SU-DHL-6 (cell line): ENCODE measurements at regions not wholly inside any gene's neighbourhood (a gene's known extent, or its start where the extent isn't known, plus 50 kb on each side); places are given as distances from the start of the nearest gene placed in this dataset.

Source experiments
- H2AFZ ChIP-seq: fragments of 200-600 bp; sonication (generic); 2 replicates; pipeline ENCODE4 v1.6.1; 2014; ENCODE audit warnings: low read depth, mild to moderate bottlenecking, moderate library complexity, mixed read lengths, antibody characterized with exemption, low read length; ENCODE audit not compliant: severe bottlenecking
- H3F3A ChIP-seq: fragments of 200-600 bp; shearing (Covaris generic); 2 replicates; pipeline ENCODE4 v1.6.0; 2016; ENCODE audit warnings: antibody characterized with exemption, mild to moderate bottlenecking; ENCODE audit not compliant: insufficient read depth
- H3K27ac ChIP-seq: fragments of 200-600 bp; sonication (generic); 2 replicates; pipeline ENCODE4 v1.5.1; 2016; ENCODE audit warnings: low read depth, mild to moderate bottlenecking, low read length, moderate library complexity, mixed read lengths
- H3K27me3 ChIP-seq: fragments of 200-600 bp; sonication (generic), shearing (Covaris generic); 2 replicates; pipeline ENCODE4 v1.6.0; 2014; ENCODE audit warnings: mild to moderate bottlenecking, low read length
- H3K36me3 ChIP-seq: fragments of 200-600 bp; sonication (generic); 2 replicates; pipeline ENCODE4 v1.6.1; 2014; ENCODE audit warnings: mild to moderate bottlenecking, low read length, mixed read lengths
- H3K4me2 ChIP-seq: fragments of 300-600, 200-600 bp; shearing (Covaris generic), sonication (generic); 2 replicates; pipeline ENCODE4 v1.6.0; 2014; ENCODE audit warnings: low read length, low read depth, mild to moderate bottlenecking; ENCODE audit not compliant: poor library complexity, severe bottlenecking
- H3K4me3 ChIP-seq: fragments of 200-600 bp; sonication (generic); 2 replicates; pipeline ENCODE4 v1.5.1; 2014; ENCODE audit warnings: antibody characterized with exemption, low read length, mild to moderate bottlenecking, mixed read lengths; ENCODE audit not compliant: insufficient read depth, poor library complexity, severe bottlenecking
- H3K79me2 ChIP-seq: fragments of 200-600 bp; sonication (generic); 2 replicates; pipeline ENCODE4 v1.6.1; 2014; ENCODE audit warnings: mild to moderate bottlenecking, low read length, moderate library complexity; ENCODE audit not compliant: insufficient read depth
- H3K9ac ChIP-seq: fragments of 200-600 bp; sonication (generic); 2 replicates; pipeline ENCODE4 v1.7.0; 2014; ENCODE audit warnings: mild to moderate bottlenecking, low read length
- H3K9me2 ChIP-seq: fragments of 200-600 bp; sonication (generic); replicated peaks from 2 replicates; pipeline ENCODE4 v1.6.1; 2014; ENCODE audit warnings: low read length; ENCODE audit not compliant: insufficient read depth
- H3K9me3 ChIP-seq: fragments of 200-600 bp; sonication (generic); 2 replicates; pipeline ENCODE4 v1.6.1; 2014; ENCODE audit warnings: low read length, mixed read lengths; ENCODE audit not compliant: insufficient read depth
- H4K20me1 ChIP-seq: fragments of 200-600 bp; sonication (generic); 2 replicates; pipeline ENCODE4 v1.6.1; 2014; ENCODE audit warnings: low read depth, mild to moderate bottlenecking, antibody characterized with exemption, low read length, moderate library complexity, mixed read lengths
- EZH2phosphoT487 ChIP-seq: fragments of 200-600 bp; sonication (generic), shearing (Covaris generic); conservative IDR thresholded peaks from 2 replicates; pipeline ENCODE4 v1.6.1; 2018; ENCODE audit warnings: mild to moderate bottlenecking, antibody characterized with exemption, low read length, moderate library complexity, mixed read lengths
- TF ChIP-seq, protein P1 (sequence below): fragments of 200-600 bp; sonication (generic); IDR thresholded peaks from one replicate; pipeline ENCODE4 v1.5.1; 2017; ENCODE audit warnings: antibody characterized with exemption, mild to moderate bottlenecking, low read length, moderate library complexity; ENCODE audit not compliant: insufficient read depth, poor library complexity, severe bottlenecking

- H3K4me2 ChIP-seq = no peak overlapping the region
- no peak overlapping the region for H3K27ac ChIP-seq
- no peaks in the 10 kb centered on the region for H3K27me3 ChIP-seq
- no peaks in the 10 kb centered on the region for H4K20me1 ChIP-seq
- no peaks in the 10 kb centered on the region for H3K9me3 ChIP-seq
- H3K9me2 ChIP-seq = no peaks in the 10 kb centered on the region; the same call in 1 of the 2 replicates
- H3F3A ChIP-seq = no peaks in the 10 kb centered on the region
- no peak overlapping the region for H3K4me3 ChIP-seq
- TF ChIP-seq, protein P1, sequence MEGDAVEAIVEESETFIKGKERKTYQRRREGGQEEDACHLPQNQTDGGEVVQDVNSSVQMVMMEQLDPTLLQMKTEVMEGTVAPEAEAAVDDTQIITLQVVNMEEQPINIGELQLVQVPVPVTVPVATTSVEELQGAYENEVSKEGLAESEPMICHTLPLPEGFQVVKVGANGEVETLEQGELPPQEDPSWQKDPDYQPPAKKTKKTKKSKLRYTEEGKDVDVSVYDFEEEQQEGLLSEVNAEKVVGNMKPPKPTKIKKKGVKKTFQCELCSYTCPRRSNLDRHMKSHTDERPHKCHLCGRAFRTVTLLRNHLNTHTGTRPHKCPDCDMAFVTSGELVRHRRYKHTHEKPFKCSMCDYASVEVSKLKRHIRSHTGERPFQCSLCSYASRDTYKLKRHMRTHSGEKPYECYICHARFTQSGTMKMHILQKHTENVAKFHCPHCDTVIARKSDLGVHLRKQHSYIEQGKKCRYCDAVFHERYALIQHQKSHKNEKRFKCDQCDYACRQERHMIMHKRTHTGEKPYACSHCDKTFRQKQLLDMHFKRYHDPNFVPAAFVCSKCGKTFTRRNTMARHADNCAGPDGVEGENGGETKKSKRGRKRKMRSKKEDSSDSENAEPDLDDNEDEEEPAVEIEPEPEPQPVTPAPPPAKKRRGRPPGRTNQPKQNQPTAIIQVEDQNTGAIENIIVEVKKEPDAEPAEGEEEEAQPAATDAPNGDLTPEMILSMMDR = no peak
- no peak for TF ChIP-seq EZH2phosphoT487
- H2AFZ ChIP-seq = no peak overlapping the region
- H3K36me3 ChIP-seq = no peaks in the 10 kb centered on the region
- H3K9ac ChIP-seq = no peak overlapping the region
- H3K79me2 ChIP-seq = no peaks in the 10 kb centered on the region
Observed at GRCh38 chr16:52247737-52248136, 299.2 kb downstream of the TOX3 start.

- no peak overlapping the region for H3K4me2 ChIP-seq
- no peaks in the 10 kb centered on the region for H3K9me2 ChIP-seq
- H4K20me1 ChIP-seq = no peaks in the 10 kb centered on the region
- no peaks in the 10 kb centered on the region for H3F3A ChIP-seq
- no peaks in the 10 kb centered on the region for H3K9me3 ChIP-seq
- H3K4me3 ChIP-seq = no peak overlapping the region
- H3K79me2 ChIP-seq = no peaks in the 10 kb centered on the region
- H3K27me3 ChIP-seq = no peaks in the 10 kb centered on the region
- no peak overlapping the region for H3K9ac ChIP-seq
- H3K27ac ChIP-seq = no peak overlapping the region
- no peak overlapping the region for H2AFZ ChIP-seq
- no peaks in the 10 kb centered on the region for H3K36me3 ChIP-seq
- no peak for TF ChIP-seq EZH2phosphoT487
- TF ChIP-seq, protein P1 = no peak
Observed at GRCh38 chr16:52238710-52239109, 308.2 kb downstream of the TOX3 start.

- no peak overlapping the region for H3K4me3 ChIP-seq
- H3K79me2 ChIP-seq = no peaks in the 10 kb centered on the region
- no peak overlapping the region for H3K4me2 ChIP-seq
- no peaks in the 10 kb centered on the region for H3K9me2 ChIP-seq
- H3K9me3 ChIP-seq = no peaks in the 10 kb centered on the region
- no peaks in the 10 kb centered on the region for H3K27me3 ChIP-seq
- no peak overlapping the region for H3K9ac ChIP-seq
- TF ChIP-seq, protein P1 = no peak
- no peak overlapping the region for H3K27ac ChIP-seq
- no peaks in the 10 kb centered on the region for H3F3A ChIP-seq
- H2AFZ ChIP-seq = no peak overlapping the region
- H4K20me1 ChIP-seq = no peaks in the 10 kb centered on the region
- no peaks in the 10 kb centered on the region for H3K36me3 ChIP-seq
Observed at GRCh38 chr16:52237823-52238222, 309.1 kb downstream of the TOX3 start.

GRCh38 chr16:52235186-52235585 is 311.8 kb downstream of the TOX3 start:
- no peak overlapping the region for H3K9ac ChIP-seq
- no peak overlapping the region for H2AFZ ChIP-seq
- H3K36me3 ChIP-seq = no peaks in the 10 kb centered on the region
- no peaks in the 10 kb centered on the region for H3K9me2 ChIP-seq
- no peak overlapping the region for H3K27ac ChIP-seq
- H3K27me3 ChIP-seq = no peaks in the 10 kb centered on the region
- H3K79me2 ChIP-seq = no peaks in the 10 kb centered on the region
- H3K9me3 ChIP-seq = no peaks in the 10 kb centered on the region
- no peak overlapping the region for H3K4me2 ChIP-seq
- H4K20me1 ChIP-seq = no peaks in the 10 kb centered on the region
- TF ChIP-seq EZH2phosphoT487 = no peak
- TF ChIP-seq, protein P1 = no peak
- H3F3A ChIP-seq = no peaks in the 10 kb centered on the region
- no peak overlapping the region for H3K4me3 ChIP-seq
